ENCODE measurements at regions not wholly inside any gene's neighbourhood (a gene's known extent, or its start where the extent isn't known, plus 50 kb on each side); places are given as distances from the start of the nearest gene placed in this dataset.

DNA sequence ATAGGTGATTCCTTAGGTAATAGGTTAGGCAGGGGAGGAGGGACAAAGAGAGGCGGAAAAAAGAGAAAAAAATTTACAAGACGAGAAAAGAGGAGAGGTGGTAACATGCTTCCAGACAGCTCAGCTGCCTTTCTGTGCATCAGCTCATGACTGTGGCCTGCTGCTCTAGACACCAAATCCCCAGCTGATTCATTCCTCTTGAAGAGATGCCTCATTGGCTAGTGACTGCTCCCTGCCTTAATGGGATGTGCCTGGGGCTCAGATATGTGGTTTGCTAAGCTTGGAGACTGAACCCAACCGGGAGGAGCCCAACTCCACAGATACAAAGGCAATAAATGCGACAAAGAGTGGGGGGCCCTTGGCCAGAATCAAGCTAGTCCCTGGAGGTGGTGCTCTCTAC, 105.9 kb upstream of the FAM20A start:
- TF ChIP-seq, protein P1, sequence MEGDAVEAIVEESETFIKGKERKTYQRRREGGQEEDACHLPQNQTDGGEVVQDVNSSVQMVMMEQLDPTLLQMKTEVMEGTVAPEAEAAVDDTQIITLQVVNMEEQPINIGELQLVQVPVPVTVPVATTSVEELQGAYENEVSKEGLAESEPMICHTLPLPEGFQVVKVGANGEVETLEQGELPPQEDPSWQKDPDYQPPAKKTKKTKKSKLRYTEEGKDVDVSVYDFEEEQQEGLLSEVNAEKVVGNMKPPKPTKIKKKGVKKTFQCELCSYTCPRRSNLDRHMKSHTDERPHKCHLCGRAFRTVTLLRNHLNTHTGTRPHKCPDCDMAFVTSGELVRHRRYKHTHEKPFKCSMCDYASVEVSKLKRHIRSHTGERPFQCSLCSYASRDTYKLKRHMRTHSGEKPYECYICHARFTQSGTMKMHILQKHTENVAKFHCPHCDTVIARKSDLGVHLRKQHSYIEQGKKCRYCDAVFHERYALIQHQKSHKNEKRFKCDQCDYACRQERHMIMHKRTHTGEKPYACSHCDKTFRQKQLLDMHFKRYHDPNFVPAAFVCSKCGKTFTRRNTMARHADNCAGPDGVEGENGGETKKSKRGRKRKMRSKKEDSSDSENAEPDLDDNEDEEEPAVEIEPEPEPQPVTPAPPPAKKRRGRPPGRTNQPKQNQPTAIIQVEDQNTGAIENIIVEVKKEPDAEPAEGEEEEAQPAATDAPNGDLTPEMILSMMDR (conservative IDR thresholded peaks at IDR 0.05 in 1 of 2, IDR thresholded peaks at IDR 0.05 in 1 of 2; ENCODE audit: extremely low read depth in 1 of 2, insufficient read depth in 1 of 2, low read depth in 1 of 2, low read length in 2 of 2) = no peak
- TF ChIP-seq EZH2 (IDR thresholded peaks at IDR 0.05; ENCODE audit: borderline replicate concordance, low read length) = no peak

All from mammary epithelial cell (primary cell).